Gastroesophageal sphincter (tissue), 2 donors: ENCODE measurements at regions not wholly inside any gene's neighbourhood (a gene's known extent, or its start where the extent isn't known, plus 50 kb on each side); places are given as distances from the start of the nearest gene placed in this dataset.

Experiments used
- POLR2A ChIP-seq, 2 donors: fragments of 450-650 bp; IDR thresholded peaks; one replicate each; pipeline ENCODE4 v1.6.1; 2017; ENCODE audit warnings: antibody characterized with exemption in 2 of 2, mild to moderate bottlenecking in 2 of 2, moderate library complexity in 1 of 2
- POLR2AphosphoS5 ChIP-seq: sonication (generic); formaldehyde crosslinking; IDR thresholded peaks from one replicate; pipeline ENCODE4 v1.6.1; 2017; ENCODE audit warnings: antibody characterized with exemption

GRCh38 chr16:51607201-51607651 is 456.2 kb upstream of the SALL1 start:
- no peak for TF ChIP-seq POLR2AphosphoS5
- no peak for TF ChIP-seq POLR2A (IDR thresholded peaks at IDR 0.05)
